ENCODE measurements at regions not wholly inside any gene's neighbourhood (a gene's known extent, or its start where the extent isn't known, plus 50 kb on each side); places are given as distances from the start of the nearest gene placed in this dataset.

DNA sequence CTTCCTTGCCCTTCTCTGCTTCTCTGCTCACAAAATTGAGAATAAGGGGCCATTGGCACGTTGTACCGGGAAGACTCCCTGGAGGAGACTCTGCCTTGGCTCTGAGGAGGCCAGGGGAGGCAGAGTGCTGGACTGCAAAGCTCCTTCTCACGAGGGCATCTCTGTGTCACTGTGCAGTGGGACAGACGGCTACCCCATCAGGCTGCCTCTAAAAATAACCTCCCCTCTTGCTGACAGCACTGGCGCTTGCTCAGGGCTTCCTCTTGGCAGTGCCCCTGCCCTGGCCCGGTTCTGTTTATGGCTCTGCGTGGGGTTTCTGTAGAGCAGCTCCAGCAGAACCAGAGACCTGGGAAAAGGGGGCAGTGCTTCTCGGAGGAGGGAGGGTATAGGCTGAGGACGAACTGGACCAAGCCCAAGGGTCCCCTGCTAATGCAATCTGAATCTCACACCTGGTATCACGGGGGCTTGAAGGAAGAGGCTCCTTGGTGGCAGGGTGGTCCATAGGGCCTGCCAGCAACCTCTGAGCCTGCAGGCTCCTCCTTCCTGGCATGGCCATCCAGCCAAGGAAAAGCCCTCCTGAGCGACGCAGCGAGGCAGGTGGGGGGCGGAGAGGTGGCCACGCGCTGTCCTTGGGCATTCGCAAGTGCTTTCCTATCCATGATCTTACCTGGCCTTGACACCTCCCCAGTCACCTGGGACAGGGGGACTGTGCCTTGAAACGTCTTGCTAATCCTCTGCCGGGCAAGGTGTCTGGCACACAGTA, 63.3 kb upstream of the TLE3 start:
- TF ChIP-seq, protein P1, sequence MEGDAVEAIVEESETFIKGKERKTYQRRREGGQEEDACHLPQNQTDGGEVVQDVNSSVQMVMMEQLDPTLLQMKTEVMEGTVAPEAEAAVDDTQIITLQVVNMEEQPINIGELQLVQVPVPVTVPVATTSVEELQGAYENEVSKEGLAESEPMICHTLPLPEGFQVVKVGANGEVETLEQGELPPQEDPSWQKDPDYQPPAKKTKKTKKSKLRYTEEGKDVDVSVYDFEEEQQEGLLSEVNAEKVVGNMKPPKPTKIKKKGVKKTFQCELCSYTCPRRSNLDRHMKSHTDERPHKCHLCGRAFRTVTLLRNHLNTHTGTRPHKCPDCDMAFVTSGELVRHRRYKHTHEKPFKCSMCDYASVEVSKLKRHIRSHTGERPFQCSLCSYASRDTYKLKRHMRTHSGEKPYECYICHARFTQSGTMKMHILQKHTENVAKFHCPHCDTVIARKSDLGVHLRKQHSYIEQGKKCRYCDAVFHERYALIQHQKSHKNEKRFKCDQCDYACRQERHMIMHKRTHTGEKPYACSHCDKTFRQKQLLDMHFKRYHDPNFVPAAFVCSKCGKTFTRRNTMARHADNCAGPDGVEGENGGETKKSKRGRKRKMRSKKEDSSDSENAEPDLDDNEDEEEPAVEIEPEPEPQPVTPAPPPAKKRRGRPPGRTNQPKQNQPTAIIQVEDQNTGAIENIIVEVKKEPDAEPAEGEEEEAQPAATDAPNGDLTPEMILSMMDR (IDR thresholded peaks at IDR 0.05) = no peak

DNA sequence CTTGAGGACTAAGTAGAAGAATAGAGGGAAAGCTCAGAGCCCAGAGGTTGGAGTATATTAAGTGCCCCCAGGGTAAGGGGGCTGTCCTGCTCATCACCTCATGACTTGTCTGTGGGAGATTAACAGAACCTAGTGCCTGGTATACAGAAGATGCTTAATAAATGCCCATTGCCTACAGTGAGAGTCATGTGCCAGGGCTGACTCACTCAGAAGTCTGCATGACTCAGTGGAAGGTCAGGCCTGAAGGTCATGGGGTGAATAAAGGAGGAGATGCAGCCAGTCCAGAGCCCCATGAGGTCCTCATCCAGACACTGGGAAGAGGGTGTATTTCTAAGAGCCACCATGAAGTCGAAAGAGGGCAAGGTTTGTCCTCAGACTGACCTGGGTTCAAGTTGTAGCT, 62.5 kb upstream of the TLE3 start:
- TF ChIP-seq, protein P1 (IDR thresholded peaks at IDR 0.05) = no peak

DNA sequence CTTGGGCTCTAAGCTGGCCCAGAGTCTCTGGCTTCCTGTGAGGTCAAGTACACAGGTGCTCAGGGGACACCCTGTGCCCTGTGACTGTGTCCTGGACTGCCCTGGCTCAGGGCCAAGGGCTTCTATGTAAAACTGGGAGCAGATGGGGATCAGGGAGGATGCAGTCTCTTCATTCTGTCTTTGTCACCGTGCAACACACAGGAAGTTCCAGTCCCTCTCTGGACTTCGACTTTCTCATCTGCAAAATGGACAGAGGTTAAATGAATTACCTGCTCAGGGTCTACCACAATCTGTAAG, 61.9 kb upstream of the TLE3 start:
- TF ChIP-seq, protein P1 (IDR thresholded peaks at IDR 0.05) = no peak

DNA sequence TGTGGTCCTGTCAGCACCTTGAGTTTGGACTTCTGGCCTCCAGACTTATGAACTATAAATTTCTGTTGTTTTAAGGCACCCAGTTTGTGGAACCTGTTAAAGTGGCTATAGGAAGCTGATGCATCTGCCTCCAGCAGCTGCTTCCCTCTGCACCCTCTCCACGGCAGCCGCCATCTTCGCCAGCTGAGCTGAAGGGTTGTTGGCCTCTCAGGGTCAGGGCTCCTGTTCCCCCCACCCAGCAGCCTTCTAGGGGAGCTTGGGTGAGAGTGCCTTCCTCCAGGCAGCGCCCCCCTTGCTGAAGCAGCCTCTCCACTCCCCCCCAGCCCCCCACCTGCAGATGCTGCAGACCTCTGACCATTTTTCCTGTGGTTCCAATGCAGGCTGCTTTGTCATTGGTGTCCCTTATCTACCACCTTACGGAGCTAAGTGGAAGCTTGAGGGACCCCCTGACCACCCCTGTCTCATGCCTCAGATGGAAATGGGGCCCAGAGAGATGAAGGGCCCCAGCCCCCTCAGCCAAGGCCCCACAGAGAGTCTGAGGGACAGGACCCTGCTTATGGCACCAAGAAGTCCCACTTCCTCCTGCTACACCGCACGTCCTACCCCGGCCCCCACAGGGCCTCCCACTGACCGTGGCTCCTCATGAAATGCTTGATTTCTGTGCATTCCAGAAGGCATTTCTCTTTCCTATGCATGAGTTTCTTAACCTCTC, 61.4 kb upstream of the TLE3 start:
- TF ChIP-seq, protein P1 (IDR thresholded peaks at IDR 0.05) = no peak

DNA sequence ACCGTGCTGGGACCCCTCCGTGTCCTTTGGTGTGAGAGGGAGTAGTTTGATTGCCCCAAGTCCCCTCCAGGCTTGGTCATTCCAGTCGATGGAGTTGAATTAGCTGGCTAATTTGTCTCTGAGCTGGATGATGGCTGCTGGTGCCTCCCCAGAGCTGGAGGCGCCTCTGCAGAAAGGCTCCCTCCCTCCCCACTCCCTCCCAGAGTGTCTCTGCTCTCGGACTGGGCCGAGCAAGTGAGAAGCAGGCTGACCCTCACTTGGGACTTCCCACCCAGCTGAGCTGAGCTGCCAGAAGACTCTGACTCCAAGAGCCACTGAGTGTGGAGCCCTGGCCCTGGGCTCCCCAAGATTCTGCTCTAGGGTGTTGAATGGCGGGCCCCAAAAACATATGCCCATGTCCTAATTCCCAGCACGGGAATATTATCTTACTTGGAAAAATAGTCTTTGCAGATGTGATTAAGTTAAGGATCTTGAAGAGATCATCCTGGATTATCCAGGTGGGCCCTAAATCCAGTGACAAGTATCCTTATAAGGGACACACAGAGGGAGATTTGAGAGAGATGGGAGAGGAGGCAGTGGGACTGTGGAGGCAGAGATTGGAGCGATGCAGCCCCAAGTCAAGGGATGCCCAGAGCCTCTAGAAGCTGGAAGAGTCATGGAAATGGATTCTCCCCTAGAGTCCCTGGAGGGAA, 60.7 kb upstream of the TLE3 start:
- TF ChIP-seq, protein P1 (IDR thresholded peaks at IDR 0.05) = no peak

DNA sequence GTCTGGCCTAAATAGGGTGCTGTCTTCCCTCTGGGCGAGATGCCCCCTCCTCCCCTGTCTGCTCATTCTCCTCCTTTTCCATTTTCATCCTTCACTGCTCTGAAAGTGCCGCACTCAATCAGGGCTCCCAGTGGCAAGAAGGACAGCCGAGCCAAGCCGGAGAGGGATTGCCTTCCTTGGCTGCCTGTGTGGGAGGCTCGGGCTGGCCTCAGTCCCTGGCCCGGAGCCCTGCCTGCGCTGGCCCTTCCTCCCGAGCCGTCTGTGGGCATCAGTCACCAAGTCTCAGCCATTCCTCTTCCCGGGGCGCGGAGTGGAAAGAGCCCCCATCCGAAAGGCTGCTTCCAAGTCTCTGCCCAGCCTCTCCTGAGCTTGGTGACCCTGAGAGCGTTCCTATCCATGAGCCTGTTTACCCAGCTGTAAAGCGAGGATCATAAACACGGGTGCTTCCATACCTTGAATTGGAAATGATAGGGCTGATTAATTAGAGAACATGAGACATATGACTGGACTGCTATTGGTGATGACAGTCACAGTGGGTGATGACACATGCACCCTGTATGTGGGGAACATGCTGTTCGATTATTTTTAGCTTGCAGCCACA, 59.1 kb upstream of the TLE3 start:
- TF ChIP-seq, protein P1 (IDR thresholded peaks at IDR 0.05) = no peak

DNA sequence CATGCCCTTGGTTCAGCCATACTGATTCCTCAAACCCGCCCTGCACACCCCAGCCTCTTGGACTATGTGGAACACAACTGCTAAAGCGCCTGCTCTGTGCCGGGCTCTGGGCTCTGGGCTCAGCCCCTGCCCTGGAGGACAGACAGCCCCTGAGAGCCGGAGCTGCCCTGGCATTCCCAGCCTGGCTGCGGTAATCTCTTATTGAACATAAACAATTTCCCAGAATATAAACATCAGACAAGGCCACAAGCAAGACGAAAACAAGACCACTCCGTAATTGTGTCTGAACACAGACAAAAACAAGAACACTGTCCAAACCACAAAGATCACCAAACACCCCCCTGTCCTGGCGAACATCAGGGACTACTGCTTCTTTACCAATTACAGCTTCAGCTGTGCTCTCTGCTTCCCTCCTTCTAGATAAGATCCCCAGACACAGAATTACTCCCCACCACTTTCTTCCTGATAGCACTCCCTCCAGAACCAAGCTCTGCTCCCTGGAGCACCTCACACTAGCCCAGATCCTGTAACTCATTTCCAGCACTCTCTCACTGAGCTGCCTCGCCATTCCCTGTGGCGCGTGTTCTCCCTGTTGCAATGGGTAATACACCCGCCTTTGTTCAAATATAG, 57.1 kb upstream of the TLE3 start:
- TF ChIP-seq, protein P1 (IDR thresholded peaks at IDR 0.05) = no peak

Measured in LNCAP (cell line).